OCI-LY7 (cell line): ENCODE measurements at regions not wholly inside any gene's neighbourhood (a gene's known extent, or its start where the extent isn't known, plus 50 kb on each side); places are given as distances from the start of the nearest gene placed in this dataset.

ENCODE experiments used
- EZH2phosphoT487 ChIP-seq: fragments of 200-600 bp; sonication (generic); IDR thresholded peaks from 2 replicates; pipeline ENCODE4 v1.6.1; 2018; ENCODE audit warnings: low read depth, borderline replicate concordance, mild to moderate bottlenecking, mixed run types, antibody characterized with exemption, low read length, moderate library complexity, mixed read lengths
- TF ChIP-seq, protein P1 (sequence below): fragments of 200-600 bp; sonication (generic); conservative IDR thresholded peaks from 2 replicates; pipeline ENCODE4 v1.5.1; 2014; ENCODE audit warnings: mild to moderate bottlenecking, antibody characterized with exemption, low read length, moderate library complexity, mixed read lengths

DNA sequence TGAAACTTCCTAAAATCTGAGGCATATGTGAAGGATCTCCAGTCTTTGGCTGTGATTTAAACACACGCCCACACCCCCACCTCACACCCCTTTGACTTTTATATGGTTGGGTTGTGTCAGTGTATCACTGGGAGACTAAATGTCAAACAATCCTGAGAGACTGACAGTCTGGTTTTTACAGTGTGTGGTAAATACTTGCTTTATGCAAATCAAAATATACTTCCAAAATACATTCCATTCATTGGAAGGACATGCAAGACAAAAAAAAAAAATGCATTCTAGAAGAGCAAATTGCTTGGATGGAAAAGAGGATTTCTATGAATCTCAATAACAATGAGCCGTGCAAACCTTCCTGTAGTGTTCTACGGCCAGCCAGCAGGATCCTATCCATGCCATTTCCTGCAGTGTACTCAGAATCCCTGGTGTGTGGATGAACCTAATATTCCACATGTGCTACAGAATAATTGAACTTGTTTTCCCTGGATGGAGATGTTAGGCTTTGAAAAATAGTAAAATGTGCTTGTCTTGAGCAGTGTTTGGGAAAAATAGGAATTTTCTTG lies 602.1 kb upstream of the GOT2 start:
- TF ChIP-seq, protein P1, sequence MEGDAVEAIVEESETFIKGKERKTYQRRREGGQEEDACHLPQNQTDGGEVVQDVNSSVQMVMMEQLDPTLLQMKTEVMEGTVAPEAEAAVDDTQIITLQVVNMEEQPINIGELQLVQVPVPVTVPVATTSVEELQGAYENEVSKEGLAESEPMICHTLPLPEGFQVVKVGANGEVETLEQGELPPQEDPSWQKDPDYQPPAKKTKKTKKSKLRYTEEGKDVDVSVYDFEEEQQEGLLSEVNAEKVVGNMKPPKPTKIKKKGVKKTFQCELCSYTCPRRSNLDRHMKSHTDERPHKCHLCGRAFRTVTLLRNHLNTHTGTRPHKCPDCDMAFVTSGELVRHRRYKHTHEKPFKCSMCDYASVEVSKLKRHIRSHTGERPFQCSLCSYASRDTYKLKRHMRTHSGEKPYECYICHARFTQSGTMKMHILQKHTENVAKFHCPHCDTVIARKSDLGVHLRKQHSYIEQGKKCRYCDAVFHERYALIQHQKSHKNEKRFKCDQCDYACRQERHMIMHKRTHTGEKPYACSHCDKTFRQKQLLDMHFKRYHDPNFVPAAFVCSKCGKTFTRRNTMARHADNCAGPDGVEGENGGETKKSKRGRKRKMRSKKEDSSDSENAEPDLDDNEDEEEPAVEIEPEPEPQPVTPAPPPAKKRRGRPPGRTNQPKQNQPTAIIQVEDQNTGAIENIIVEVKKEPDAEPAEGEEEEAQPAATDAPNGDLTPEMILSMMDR: no peak
- no peak for TF ChIP-seq EZH2phosphoT487
